Body of pancreas (tissue), 4 donors: ENCODE measurements at regions not wholly inside any gene's neighbourhood (a gene's known extent, or its start where the extent isn't known, plus 50 kb on each side); places are given as distances from the start of the nearest gene placed in this dataset.
A peak's percentile ranks its signal among the peaks of the same experiment; 100 is the strongest.

Experiments used
- ATAC-seq: fragments of 150-250 bp; one replicate; pipeline ENCODE4 v1.9.1; 2016
- DNase-seq, 4 donors: peaks; one replicate each; pipeline ENCODE4 v3.0.0-alpha.2; 2019
- H3K27ac ChIP-seq, 4 donors: fragments of 200-600 bp; sonication (generic); 1 replicate in 3 of 4; 2 replicates in 1 of 4; pipeline versions ENCODE4 v1.5.1 to v1.6.1; 2016 to 2019; ENCODE audit warnings: mild to moderate bottlenecking in 1 of 4, mixed read lengths in 1 of 4, moderate library complexity in 1 of 4
- H3K27me3 ChIP-seq, 2 donors: fragments of 200-600 bp; sonication (generic); one replicate each; pipeline ENCODE4 v1.6.0; 2016; ENCODE audit warnings: mild to moderate bottlenecking in 1 of 2
- H3K36me3 ChIP-seq, 2 donors: fragments of 200-600 bp; sonication (generic); replicated peaks in 1 of 2; 2 replicates each; pipeline ENCODE4 v1.5.1; 2016; ENCODE audit warnings: low read depth in 2 of 2; ENCODE audit not compliant: insufficient read depth in 1 of 2
- H3K4me1 ChIP-seq: fragments of 200-600 bp; sonication (generic); one replicate; pipeline ENCODE4 v1.6.0; 2016
- H3K4me3 ChIP-seq, 2 donors: fragments of 200-600 bp; sonication (generic); 1 replicate in 1 of 2; 2 replicates in 1 of 2; pipeline ENCODE4 v1.5.1; 2016 to 2019
- H3K9me3 ChIP-seq, 3 donors: fragments of 200-600 bp; sonication (generic); 1 replicate in 2 of 3; 2 replicates in 1 of 3; pipeline ENCODE4 v1.5.1; 2016
- POLR2A ChIP-seq, 3 donors: fragments of 450-650 bp; IDR thresholded peaks; one replicate each; pipeline ENCODE4 v1.6.1; 2016; ENCODE audit warnings: antibody characterized with exemption in 3 of 3, mild to moderate bottlenecking in 2 of 3
- WGBS, 2 donors: methylation state at CpG; one replicate each; pipeline ENCODE4 v1.1.5; 2017; 5-methylcytosine and 5-hydroxymethylcytosine counted together
- intact Hi-C: fragments of 100-400 bp; cut with DNase I; formaldehyde crosslinking; loops from one replicate; pipeline ENCODE4 v1.15.1; 2023
- TF ChIP-seq, protein P1 (sequence below), 7 experiments: fragments of 450-650 bp in 4 of 7; fragments of 200-600 bp in 3 of 7; sonication (generic) in 3 of 7; IDR thresholded peaks; one replicate each; pipeline ENCODE4 v1.5.1; 2016 to 2019; ENCODE audit warnings: antibody characterized with exemption in 7 of 7

DNA sequence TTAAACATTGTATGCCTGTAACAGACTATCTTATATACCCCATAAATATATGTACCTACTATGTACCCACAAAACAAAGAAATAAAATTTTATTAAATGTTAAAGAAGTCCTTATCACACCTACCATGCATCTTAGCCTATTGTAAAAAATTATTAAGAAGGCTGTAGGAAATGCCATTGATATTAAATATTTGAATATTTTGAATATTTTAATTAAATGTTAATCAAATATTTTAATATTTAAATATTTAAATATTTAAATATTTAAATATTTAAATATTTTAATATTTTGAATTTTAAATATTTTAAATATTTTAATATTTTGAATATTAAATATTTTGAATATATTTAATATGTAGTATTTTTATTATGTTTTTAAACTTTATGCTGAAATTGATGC, 331.5 kb upstream of the ATP10B start:
- intact Hi-C loops = no loop called here
- TF ChIP-seq, protein P1, sequence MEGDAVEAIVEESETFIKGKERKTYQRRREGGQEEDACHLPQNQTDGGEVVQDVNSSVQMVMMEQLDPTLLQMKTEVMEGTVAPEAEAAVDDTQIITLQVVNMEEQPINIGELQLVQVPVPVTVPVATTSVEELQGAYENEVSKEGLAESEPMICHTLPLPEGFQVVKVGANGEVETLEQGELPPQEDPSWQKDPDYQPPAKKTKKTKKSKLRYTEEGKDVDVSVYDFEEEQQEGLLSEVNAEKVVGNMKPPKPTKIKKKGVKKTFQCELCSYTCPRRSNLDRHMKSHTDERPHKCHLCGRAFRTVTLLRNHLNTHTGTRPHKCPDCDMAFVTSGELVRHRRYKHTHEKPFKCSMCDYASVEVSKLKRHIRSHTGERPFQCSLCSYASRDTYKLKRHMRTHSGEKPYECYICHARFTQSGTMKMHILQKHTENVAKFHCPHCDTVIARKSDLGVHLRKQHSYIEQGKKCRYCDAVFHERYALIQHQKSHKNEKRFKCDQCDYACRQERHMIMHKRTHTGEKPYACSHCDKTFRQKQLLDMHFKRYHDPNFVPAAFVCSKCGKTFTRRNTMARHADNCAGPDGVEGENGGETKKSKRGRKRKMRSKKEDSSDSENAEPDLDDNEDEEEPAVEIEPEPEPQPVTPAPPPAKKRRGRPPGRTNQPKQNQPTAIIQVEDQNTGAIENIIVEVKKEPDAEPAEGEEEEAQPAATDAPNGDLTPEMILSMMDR (IDR thresholded peaks at IDR 0.05) = no peak
- TF ChIP-seq POLR2A (IDR thresholded peaks at IDR 0.05) = no peak

DNA sequence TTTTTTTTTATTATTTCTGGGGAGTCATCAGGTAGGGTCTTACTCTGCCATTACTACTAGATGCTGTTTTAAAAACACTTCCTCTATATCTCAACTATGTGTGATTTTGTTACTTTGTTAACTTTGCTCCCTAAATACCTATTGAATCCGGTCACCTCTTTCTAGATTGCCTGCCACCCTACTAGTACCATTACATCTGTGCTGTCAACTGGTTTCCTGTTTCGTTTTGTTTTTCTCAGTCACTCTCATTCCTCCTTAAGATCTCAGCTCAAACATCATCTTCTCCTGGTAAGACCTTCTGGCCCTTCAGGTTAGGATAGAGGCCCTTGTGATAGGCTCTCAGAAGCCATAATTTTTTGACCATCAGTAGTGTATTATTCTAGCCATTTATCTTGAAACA, 324.2 kb upstream of the ATP10B start:
- H3K36me3 ChIP-seq = no peaks in the 10 kb centered on the region
- H3K9me3 ChIP-seq = no peaks in the 10 kb centered on the region
- H3K4me1 ChIP-seq = no peaks in the 10 kb centered on the region
- DNase-seq (no peak), ATAC-seq (no peak)
- no peak overlapping the region for H3K4me3 ChIP-seq
- no peaks in the 10 kb centered on the region for H3K27me3 ChIP-seq
- H3K27ac ChIP-seq = no peak overlapping the region
- WGBS, 2 donors = 71 to 73% methylated on average over 2 of the region's 2 CpGs
- intact Hi-C loops = no loop called here
- no peak for TF ChIP-seq POLR2A (IDR thresholded peaks at IDR 0.05)
- TF ChIP-seq, protein P1 (IDR thresholded peaks at IDR 0.05) = no peak

More for the DNA sequence above, 331.5 kb upstream of the ATP10B start:
- no peak for DNase-seq
- no peaks in the 10 kb centered on the region for H3K27me3 ChIP-seq
- no peak overlapping the region for H3K27ac ChIP-seq
- H3K9me3 ChIP-seq = no peaks in the 10 kb centered on the region
- H3K4me1 ChIP-seq = no peaks in the 10 kb centered on the region
- ATAC-seq = no peak
- no peaks in the 10 kb centered on the region for H3K36me3 ChIP-seq
- H3K4me3 ChIP-seq = no peak overlapping the region

DNA sequence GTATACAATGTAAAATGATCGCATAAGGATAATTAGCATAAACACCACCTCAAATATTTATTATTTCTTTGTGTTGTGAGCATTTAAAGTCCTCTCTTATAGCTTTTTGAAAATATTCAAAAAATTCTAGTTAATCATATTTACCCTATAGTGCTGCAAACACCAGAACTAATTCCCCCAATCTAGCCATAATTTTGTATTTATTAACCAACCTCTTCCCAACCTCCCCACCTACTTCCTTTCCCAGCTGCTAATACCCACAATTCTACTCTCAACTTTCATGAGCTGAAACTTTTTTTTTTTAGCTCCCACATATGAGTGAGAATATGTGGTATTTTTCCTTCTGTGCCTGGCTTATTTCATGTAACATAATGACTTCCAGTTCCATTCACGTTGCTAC, 317.8 kb upstream of the ATP10B start:
- intact Hi-C loops = no loop called here
- H3K27ac ChIP-seq = no peak overlapping the region
- H3K4me3 ChIP-seq = no peak overlapping the region
- no peaks in the 10 kb centered on the region for H3K9me3 ChIP-seq
- no peaks in the 10 kb centered on the region for H3K27me3 ChIP-seq
- DNase-seq (no peak), ATAC-seq (no peak)
- WGBS, 2 donors = 76 to 89% methylated on average over 2 of the region's 2 CpGs
- TF ChIP-seq, protein P1 (IDR thresholded peaks at IDR 0.05) = no peak
- no peak for TF ChIP-seq POLR2A (IDR thresholded peaks at IDR 0.05)
- no peaks in the 10 kb centered on the region for H3K4me1 ChIP-seq
- H3K36me3 ChIP-seq = no peaks in the 10 kb centered on the region

DNA sequence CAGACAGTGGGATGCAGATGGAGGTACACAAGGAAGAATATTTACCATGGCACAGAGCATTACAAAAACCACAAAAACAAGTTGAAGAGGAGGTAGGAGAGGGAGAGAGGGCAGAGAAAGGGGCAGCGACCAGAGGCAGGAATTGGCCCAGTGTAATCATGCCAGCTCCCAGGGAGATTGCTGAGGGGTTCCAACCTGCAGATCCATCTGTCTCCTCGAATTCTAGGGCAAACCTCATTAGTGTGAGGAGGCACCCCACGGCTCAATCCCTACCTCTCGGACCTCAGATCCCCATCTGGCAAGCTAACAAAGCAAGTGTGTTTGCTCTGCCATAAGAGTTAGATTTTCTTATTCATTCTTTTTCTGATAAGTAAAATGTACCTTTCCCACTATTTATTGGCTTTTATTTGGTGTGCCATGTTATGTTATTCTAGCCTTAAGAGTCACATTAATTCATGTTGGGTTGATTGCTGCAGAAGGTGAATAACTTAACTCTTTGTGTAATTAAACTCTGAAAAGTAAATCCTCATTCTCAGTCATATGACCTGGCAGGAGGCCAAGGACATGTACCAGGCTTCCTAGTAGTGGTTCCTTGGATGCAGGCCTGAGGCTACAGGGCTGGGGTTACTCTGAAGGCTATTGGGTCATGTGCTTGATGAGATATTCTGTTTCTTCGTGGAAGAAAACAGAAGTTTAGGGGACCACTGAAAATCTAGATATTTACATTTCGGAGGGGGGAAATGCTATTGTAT, 315.2 kb upstream of the ATP10B start:
- DNase-seq = peak in 2 of 4 donors; percentile 12 to 26

More for the DNA sequence above, 315.2 kb upstream of the ATP10B start:
- Histone ChIP-seq H3K36me3 (no peaks in the 10 kb centered on the region), H3K27me3 (no peaks in the 10 kb centered on the region), H3K4me1 (no peaks in the 10 kb centered on the region), H3K27ac (no peak overlapping the region), H3K9me3 (no peaks in the 10 kb centered on the region), H3K4me3 (no peak overlapping the region)
- no peak for ATAC-seq
- intact Hi-C loops = no loop called here
- TF ChIP-seq, protein P1 (IDR thresholded peaks at IDR 0.05) = no peak
- TF ChIP-seq POLR2A (IDR thresholded peaks at IDR 0.05) = no peak
- 63 to 69% methylated on average over 6 of the region's 6 CpGs for WGBS, 2 donors
